OCI-LY1 (cell line): ENCODE measurements at regions not wholly inside any gene's neighbourhood (a gene's known extent, or its start where the extent isn't known, plus 50 kb on each side); places are given as distances from the start of the nearest gene placed in this dataset.

Source experiments
- H2AFZ ChIP-seq: fragments of 200-600 bp; sonication (generic), shearing (Covaris generic); 2 replicates; pipeline ENCODE4 v1.6.0; 2014; ENCODE audit warnings: antibody characterized with exemption, mild to moderate bottlenecking, low read length
- H3F3A ChIP-seq: fragments of 200-600 bp; sonication (generic), shearing (Covaris generic); 2 replicates; pipeline ENCODE4 v1.6.0; 2014; ENCODE audit warnings: mild to moderate bottlenecking, antibody characterized with exemption, low read length, moderate library complexity; ENCODE audit not compliant: insufficient read depth
- H3K27ac ChIP-seq: fragments of 200-600 bp; sonication (generic); 2 replicates; pipeline ENCODE4 v1.5.1; 2014; ENCODE audit warnings: low read length, mixed run types, mild to moderate bottlenecking, low read depth; ENCODE audit not compliant: poor library complexity, severe bottlenecking
- H3K27me3 ChIP-seq: fragments of 200-600 bp; sonication (generic); 2 replicates; pipeline ENCODE4 v1.6.0; 2014; ENCODE audit warnings: antibody characterized with exemption, mild to moderate bottlenecking, low read length, moderate library complexity; ENCODE audit not compliant: insufficient read depth
- H3K36me3 ChIP-seq: fragments of 200-600 bp; sonication (generic); 2 replicates; pipeline ENCODE4 v1.6.1; 2014; ENCODE audit warnings: mild to moderate bottlenecking, antibody characterized with exemption, low read length, moderate library complexity, mixed read lengths; ENCODE audit not compliant: insufficient read depth
- H3K4me1 ChIP-seq: fragments of 200-600 bp; sonication (generic); 2 replicates; pipeline ENCODE4 v1.5.1; 2014; ENCODE audit warnings: mild to moderate bottlenecking, low read length, moderate library complexity; ENCODE audit not compliant: insufficient read depth, severe bottlenecking
- H3K4me2 ChIP-seq: fragments of 200-600 bp; sonication (generic), shearing (Covaris generic); 2 replicates; pipeline ENCODE4 v1.6.1; 2014; ENCODE audit warnings: low read length
- H3K4me3 ChIP-seq: fragments of 200-600 bp; sonication (generic); 2 replicates; pipeline ENCODE4 v1.5.1; 2014; ENCODE audit warnings: low read length, low read depth, mild to moderate bottlenecking, mixed read lengths; ENCODE audit not compliant: poor library complexity, severe bottlenecking
- H3K79me2 ChIP-seq: fragments of 200-600 bp; shearing (Covaris generic); 2 replicates; pipeline ENCODE4 v1.6.1; 2016; ENCODE audit warnings: mixed run types, low read length, mixed read lengths; ENCODE audit not compliant: insufficient read depth
- H3K9ac ChIP-seq: fragments of 200-600 bp; sonication (generic), shearing (Covaris generic); 2 replicates; pipeline ENCODE4 v1.6.1; 2014; ENCODE audit warnings: mild to moderate bottlenecking, low read length, mixed read lengths
- H3K9me2 ChIP-seq: fragments of 200-600 bp; sonication (generic), shearing (Covaris generic); 2 replicates; pipeline ENCODE4 v1.6.1; 2014; ENCODE audit warnings: low read depth, mild to moderate bottlenecking, low read length, mixed read lengths
- H3K9me3 ChIP-seq: fragments of 200-600 bp; shearing (Covaris generic); 2 replicates; pipeline ENCODE4 v1.6.1; 2014; ENCODE audit warnings: low read length, mixed read lengths
- H4K20me1 ChIP-seq: fragments of 200-600 bp; sonication (generic), shearing (Covaris generic); 2 replicates; pipeline ENCODE4 v1.6.0; 2016; ENCODE audit warnings: mild to moderate bottlenecking, low read length; ENCODE audit not compliant: insufficient read depth
- CTCF ChIP-seq: fragments of 200-600 bp; sonication (generic), shearing (Covaris generic); IDR thresholded peaks from 2 replicates; pipeline ENCODE4 v1.5.1; 2017; ENCODE audit warnings: mild to moderate bottlenecking, antibody characterized with exemption, low read length, moderate library complexity, mixed read lengths
- EZH2 ChIP-seq: fragments of 200-600 bp; sonication (generic), shearing (Covaris generic); IDR thresholded peaks from 2 replicates; pipeline ENCODE4 v1.8.0; 2017; ENCODE audit warnings: borderline replicate concordance, mixed run types, mild to moderate bottlenecking, antibody characterized with exemption, low read length, moderate library complexity, mixed read lengths

GRCh38 chr2:104412384-104412783 lies 441.5 kb upstream of the POU3F3 start:
- H3K9me3 ChIP-seq = no peaks in the 10 kb centered on the region
- no peak overlapping the region for H3K27ac ChIP-seq
- H3K79me2 ChIP-seq = no peaks in the 10 kb centered on the region
- no peak overlapping the region for H3K4me2 ChIP-seq
- no peaks in the 10 kb centered on the region for H4K20me1 ChIP-seq
- H3K4me3 ChIP-seq = no peak overlapping the region
- H3K36me3 ChIP-seq = no peaks in the 10 kb centered on the region
- H3K9me2 ChIP-seq = no peaks in the 10 kb centered on the region
- H2AFZ ChIP-seq = no peak overlapping the region
- no peaks in the 10 kb centered on the region for H3F3A ChIP-seq
- H3K27me3 ChIP-seq = no peaks in the 10 kb centered on the region
- H3K4me1 ChIP-seq = no peaks in the 10 kb centered on the region
- no peak overlapping the region for H3K9ac ChIP-seq
- TF ChIP-seq CTCF (peak; percentile 83), EZH2 (no peak)

- Histone ChIP-seq H3K9me2 (no peaks in the 10 kb centered on the region), H3F3A (no peaks in the 10 kb centered on the region), H3K79me2 (no peaks in the 10 kb centered on the region), H3K9ac (no peak overlapping the region), H3K4me2 (no peak overlapping the region), H3K9me3 (no peaks in the 10 kb centered on the region), H3K4me3 (no peak overlapping the region), H3K27me3 (no peaks in the 10 kb centered on the region), H2AFZ (no peak overlapping the region), H3K36me3 (no peaks in the 10 kb centered on the region), H4K20me1 (no peaks in the 10 kb centered on the region), H3K4me1 (no peaks in the 10 kb centered on the region), H3K27ac (no peak overlapping the region)
- no peak for TF ChIP-seq EZH2
- TF ChIP-seq CTCF = no peak
Observed at GRCh38 chr2:104413890-104414289, 440.0 kb upstream of the POU3F3 start.

- H3K27ac ChIP-seq = no peak overlapping the region
- TF ChIP-seq EZH2 (no peak), CTCF (no peak)
- no peak overlapping the region for H3K4me3 ChIP-seq
- H3K9me3 ChIP-seq = no peaks in the 10 kb centered on the region
- H3K36me3 ChIP-seq = no peaks in the 10 kb centered on the region
- H3K79me2 ChIP-seq = no peaks in the 10 kb centered on the region
- H3K9ac ChIP-seq = no peak overlapping the region
- no peaks in the 10 kb centered on the region for H3F3A ChIP-seq
- no peaks in the 10 kb centered on the region for H3K9me2 ChIP-seq
- no peak overlapping the region for H3K4me2 ChIP-seq
- H2AFZ ChIP-seq = no peak overlapping the region
- H3K27me3 ChIP-seq = no peaks in the 10 kb centered on the region
- H4K20me1 ChIP-seq = no peaks in the 10 kb centered on the region
- no peaks in the 10 kb centered on the region for H3K4me1 ChIP-seq
Observed at GRCh38 chr2:104415284-104415683, 438.6 kb upstream of the POU3F3 start.
